Ishikawa (cell line): ENCODE measurements at regions not wholly inside any gene's neighbourhood (a gene's known extent, or its start where the extent isn't known, plus 50 kb on each side); places are given as distances from the start of the nearest gene placed in this dataset.

ENCODE experiments used
- CEBPB ChIP-seq: IDR thresholded peaks from 2 replicates; pipeline ENCODE4 v1.6.1; 2012
- EGR1 ChIP-seq: IDR thresholded peaks from 2 replicates; pipeline ENCODE4 v1.6.1; 2012
- EP300 ChIP-seq: IDR thresholded peaks from 2 replicates; pipeline ENCODE4 v1.6.1; 2012; ENCODE audit warnings: borderline replicate concordance
- FOXM1 ChIP-seq: IDR thresholded peaks from 2 replicates; pipeline ENCODE4 v1.6.1; 2012; ENCODE audit warnings: low read depth, borderline replicate concordance
- RAD21 ChIP-seq: IDR thresholded peaks from 2 replicates; pipeline ENCODE4 v1.6.1; 2012; ENCODE audit warnings: low read depth
- TAF1 ChIP-seq: IDR thresholded peaks from 2 replicates; pipeline ENCODE4 v1.6.1; 2012; ENCODE audit warnings: low read depth, mild to moderate bottlenecking
- TEAD4 ChIP-seq: IDR thresholded peaks from 2 replicates; pipeline ENCODE4 v1.6.1; 2012
- ZBTB7A ChIP-seq: IDR thresholded peaks from 2 replicates; pipeline ENCODE4 v1.6.1; 2012; ENCODE audit warnings: low read depth
- TF ChIP-seq, protein P1 (sequence below): IDR thresholded peaks from 2 replicates; pipeline ENCODE4 v1.6.1; 2012
- TF ChIP-seq, protein P2 (sequence below): IDR thresholded peaks from 2 replicates; pipeline ENCODE4 v1.6.1; 2012; ENCODE audit warnings: low read depth, mild to moderate bottlenecking
- TF ChIP-seq, protein P3 (sequence below): IDR thresholded peaks from 2 replicates; pipeline ENCODE4 v1.6.1; 2012

- TF ChIP-seq TAF1 (no peak), ZBTB7A (no peak), TEAD4 (no peak), EP300 (no peak), RAD21 (no peak), FOXM1 (no peak), EGR1 (no peak), CEBPB (no peak)
- TF ChIP-seq, protein P1, sequence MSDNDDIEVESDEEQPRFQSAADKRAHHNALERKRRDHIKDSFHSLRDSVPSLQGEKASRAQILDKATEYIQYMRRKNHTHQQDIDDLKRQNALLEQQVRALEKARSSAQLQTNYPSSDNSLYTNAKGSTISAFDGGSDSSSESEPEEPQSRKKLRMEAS: no peak
- TF ChIP-seq, protein P2, sequence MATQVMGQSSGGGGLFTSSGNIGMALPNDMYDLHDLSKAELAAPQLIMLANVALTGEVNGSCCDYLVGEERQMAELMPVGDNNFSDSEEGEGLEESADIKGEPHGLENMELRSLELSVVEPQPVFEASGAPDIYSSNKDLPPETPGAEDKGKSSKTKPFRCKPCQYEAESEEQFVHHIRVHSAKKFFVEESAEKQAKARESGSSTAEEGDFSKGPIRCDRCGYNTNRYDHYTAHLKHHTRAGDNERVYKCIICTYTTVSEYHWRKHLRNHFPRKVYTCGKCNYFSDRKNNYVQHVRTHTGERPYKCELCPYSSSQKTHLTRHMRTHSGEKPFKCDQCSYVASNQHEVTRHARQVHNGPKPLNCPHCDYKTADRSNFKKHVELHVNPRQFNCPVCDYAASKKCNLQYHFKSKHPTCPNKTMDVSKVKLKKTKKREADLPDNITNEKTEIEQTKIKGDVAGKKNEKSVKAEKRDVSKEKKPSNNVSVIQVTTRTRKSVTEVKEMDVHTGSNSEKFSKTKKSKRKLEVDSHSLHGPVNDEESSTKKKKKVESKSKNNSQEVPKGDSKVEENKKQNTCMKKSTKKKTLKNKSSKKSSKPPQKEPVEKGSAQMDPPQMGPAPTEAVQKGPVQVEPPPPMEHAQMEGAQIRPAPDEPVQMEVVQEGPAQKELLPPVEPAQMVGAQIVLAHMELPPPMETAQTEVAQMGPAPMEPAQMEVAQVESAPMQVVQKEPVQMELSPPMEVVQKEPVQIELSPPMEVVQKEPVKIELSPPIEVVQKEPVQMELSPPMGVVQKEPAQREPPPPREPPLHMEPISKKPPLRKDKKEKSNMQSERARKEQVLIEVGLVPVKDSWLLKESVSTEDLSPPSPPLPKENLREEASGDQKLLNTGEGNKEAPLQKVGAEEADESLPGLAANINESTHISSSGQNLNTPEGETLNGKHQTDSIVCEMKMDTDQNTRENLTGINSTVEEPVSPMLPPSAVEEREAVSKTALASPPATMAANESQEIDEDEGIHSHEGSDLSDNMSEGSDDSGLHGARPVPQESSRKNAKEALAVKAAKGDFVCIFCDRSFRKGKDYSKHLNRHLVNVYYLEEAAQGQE: no peak
- TF ChIP-seq, protein P3, sequence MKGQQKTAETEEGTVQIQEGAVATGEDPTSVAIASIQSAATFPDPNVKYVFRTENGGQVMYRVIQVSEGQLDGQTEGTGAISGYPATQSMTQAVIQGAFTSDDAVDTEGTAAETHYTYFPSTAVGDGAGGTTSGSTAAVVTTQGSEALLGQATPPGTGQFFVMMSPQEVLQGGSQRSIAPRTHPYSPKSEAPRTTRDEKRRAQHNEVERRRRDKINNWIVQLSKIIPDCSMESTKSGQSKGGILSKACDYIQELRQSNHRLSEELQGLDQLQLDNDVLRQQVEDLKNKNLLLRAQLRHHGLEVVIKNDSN: no peak
Observed at GRCh38 chr5:110103081-110103480, 413.4 kb downstream of the MAN2A1 start.
